H9 (cell line): ENCODE measurements at regions not wholly inside any gene's neighbourhood (a gene's known extent, or its start where the extent isn't known, plus 50 kb on each side); places are given as distances from the start of the nearest gene placed in this dataset.

Source experiments
- DNase-seq: peaks from one replicate; pipeline ENCODE4 v3.0.0-alpha.2; 2017
- H2AFZ ChIP-seq: one replicate; pipeline ENCODE4 v1.6.1; 2013; ENCODE audit warnings: mild to moderate bottlenecking, low read length, control low read depth, moderate library complexity
- H2AK5ac ChIP-seq: 2 replicates; pipeline ENCODE4 v1.6.1; 2013; ENCODE audit warnings: low read length, control low read depth, mixed read lengths; ENCODE audit not compliant: insufficient read length
- H2BK120ac ChIP-seq: one replicate; pipeline ENCODE4 v1.6.1; 2013; ENCODE audit warnings: low read depth, mild to moderate bottlenecking, low read length, control low read depth, inconsistent platforms; ENCODE audit not compliant: poor library complexity, severe bottlenecking
- H2BK12ac ChIP-seq: 2 replicates; pipeline ENCODE4 v1.6.1; 2013; ENCODE audit warnings: low read length, control low read depth, mixed read lengths, low read depth; ENCODE audit not compliant: insufficient read length
- H2BK15ac ChIP-seq: 2 replicates; pipeline ENCODE4 v1.6.1; 2013; ENCODE audit warnings: low read depth, low read length, control low read depth
- H2BK20ac ChIP-seq: one replicate; pipeline ENCODE4 v1.6.1; 2013; ENCODE audit warnings: low read depth, mild to moderate bottlenecking, low read length, control low read depth, inconsistent platforms; ENCODE audit not compliant: poor library complexity, severe bottlenecking
- H2BK5ac ChIP-seq: 2 replicates; pipeline ENCODE4 v1.6.1; 2013; ENCODE audit warnings: low read length, control low read depth, mixed read lengths; ENCODE audit not compliant: insufficient read length
- H3K14ac ChIP-seq: 2 replicates; pipeline ENCODE4 v1.6.1; 2013; ENCODE audit warnings: low read length, control low read depth; ENCODE audit not compliant: insufficient read depth
- H3K18ac ChIP-seq: 2 replicates; pipeline ENCODE4 v1.6.1; 2013; ENCODE audit warnings: low read depth, mild to moderate bottlenecking, mixed read lengths, low read length, control low read depth; ENCODE audit not compliant: insufficient read length
- H3K23ac ChIP-seq: 2 replicates; pipeline ENCODE4 v1.6.1; 2013; ENCODE audit warnings: low read length, control low read depth, mixed read lengths, low read depth; ENCODE audit not compliant: insufficient read length
- H3K23me2 ChIP-seq: 2 replicates; pipeline ENCODE4 v1.6.1; 2013; ENCODE audit warnings: low read depth, mild to moderate bottlenecking, mixed read lengths, low read length, control low read depth; ENCODE audit not compliant: insufficient read length, poor library complexity, severe bottlenecking
- H3K27ac ChIP-seq: 2 replicates; pipeline ENCODE4 v1.5.1; 2013; ENCODE audit warnings: low read length, control low read depth, mixed read lengths, low read depth; ENCODE audit not compliant: insufficient read length
- H3K27me3 ChIP-seq: 2 replicates; pipeline ENCODE4 v1.6.1; 2013; ENCODE audit warnings: low read length, control low read depth, inconsistent platforms; ENCODE audit not compliant: insufficient read depth
- H3K4ac ChIP-seq: 2 replicates; pipeline ENCODE4 v1.6.1; 2013; ENCODE audit warnings: low read depth, mild to moderate bottlenecking, control low read depth, inconsistent platforms, low read length, moderate library complexity
- H3K4me1 ChIP-seq: 2 replicates; pipeline ENCODE4 v1.6.1; 2013; ENCODE audit warnings: low read length, control low read depth, inconsistent platforms; ENCODE audit not compliant: insufficient read depth
- H3K4me2 ChIP-seq: 2 replicates; pipeline ENCODE4 v1.6.1; 2013; ENCODE audit warnings: low read length, control low read depth, mixed read lengths; ENCODE audit not compliant: insufficient read length, insufficient read depth
- H3K56ac ChIP-seq: 2 replicates; pipeline ENCODE4 v1.6.1; 2013; ENCODE audit warnings: low read depth, mild to moderate bottlenecking, mixed read lengths, low read length, control low read depth; ENCODE audit not compliant: insufficient read length
- H3K79me1 ChIP-seq: 2 replicates; pipeline ENCODE4 v1.6.1; 2013; ENCODE audit warnings: low read depth, mild to moderate bottlenecking, moderate library complexity, low read length, control low read depth, inconsistent platforms; ENCODE audit not compliant: insufficient read depth, poor library complexity, severe bottlenecking
- H3K79me2 ChIP-seq: 2 replicates; pipeline ENCODE4 v1.6.1; 2013; ENCODE audit warnings: low read length, control low read depth, inconsistent platforms; ENCODE audit not compliant: insufficient read depth
- H3K9ac ChIP-seq: 2 replicates; pipeline ENCODE4 v1.6.1; 2013; ENCODE audit warnings: low read length, control low read depth, mixed read lengths; ENCODE audit not compliant: insufficient read length; ENCODE audit errors: extremely low read depth
- H3K9me3 ChIP-seq: one replicate; pipeline ENCODE4 v1.6.1; 2013; ENCODE audit warnings: low read depth, low read length, inconsistent platforms; ENCODE audit not compliant: control insufficient read depth
- H3T11ph ChIP-seq: one replicate; pipeline ENCODE4 v1.6.1; 2013; ENCODE audit warnings: mild to moderate bottlenecking, low read length, control low read depth, inconsistent platforms
- H4K20me1 ChIP-seq: one replicate; pipeline ENCODE4 v1.6.1; 2013; ENCODE audit not compliant: control insufficient read depth, insufficient read length, insufficient read depth
- H4K5ac ChIP-seq: 2 replicates; pipeline ENCODE4 v1.6.1; 2013; ENCODE audit warnings: low read depth, mild to moderate bottlenecking, mixed read lengths, low read length, control low read depth; ENCODE audit not compliant: insufficient read length
- H4K8ac ChIP-seq: replicated peaks from 2 replicates; pipeline ENCODE4 v1.6.1; 2013; ENCODE audit warnings: low read length, control low read depth, mixed read lengths, low read depth; ENCODE audit not compliant: insufficient read length
- H4K91ac ChIP-seq: 2 replicates; pipeline ENCODE4 v1.6.1; 2013; ENCODE audit warnings: low read depth, mild to moderate bottlenecking, moderate library complexity, mixed read lengths, low read length, control low read depth; ENCODE audit not compliant: insufficient read length
- H3K27ac Mint-ChIP-seq, 3 experiments: 2 replicates in 2 of 3; 3 replicates in 1 of 3; pipeline ENCODE4 v1.8.0; 2020 to 2021; ENCODE audit warnings: mixed read lengths in 3 of 3, mild to moderate bottlenecking in 1 of 3, moderate library complexity in 1 of 3
- H3K27me3 Mint-ChIP-seq: 2 replicates; pipeline ENCODE4 v1.8.0; 2021; ENCODE audit warnings: low read depth, mild to moderate bottlenecking, moderate library complexity, mixed read lengths
- H3K36me3 Mint-ChIP-seq, 3 experiments: 2 replicates in 2 of 3; 3 replicates in 1 of 3; pipeline ENCODE4 v1.8.0; 2020 to 2021; ENCODE audit warnings: low read depth in 3 of 3, mixed read lengths in 3 of 3; ENCODE audit not compliant: insufficient read depth in 1 of 3
- H3K4me1 Mint-ChIP-seq, 2 experiments: 2 replicates each; pipeline ENCODE4 v1.8.0; 2020; ENCODE audit warnings: mixed read lengths in 2 of 2
- H3K4me3 Mint-ChIP-seq, 2 experiments: 2 replicates in 1 of 2; 3 replicates in 1 of 2; pipeline ENCODE4 v1.8.0; 2020 to 2021; ENCODE audit warnings: mild to moderate bottlenecking in 2 of 2, mixed read lengths in 2 of 2, moderate library complexity in 1 of 2
- H3K9me3 Mint-ChIP-seq, 2 experiments: 2 replicates in 1 of 2; 3 replicates in 1 of 2; pipeline ENCODE4 v1.8.0; 2020; ENCODE audit warnings: mild to moderate bottlenecking in 2 of 2, mixed read lengths in 2 of 2, moderate library complexity in 1 of 2
- WGBS: extraction: QIAGEN DNeasy Blood & Tissue Kit; methylation state at CpG from one replicate; pipeline ENCODE4 v1.1.7; 2013; ENCODE audit warnings: missing lambda C conversion rate, low lambda C conversion rate, mixed read lengths; ENCODE audit not compliant: insufficient read length; ENCODE audit errors: extremely low coverage; 5-methylcytosine and 5-hydroxymethylcytosine counted together
- TF ChIP-seq, protein P1 (sequence below): fragments of 200-600 bp; sonication (generic); conservative IDR thresholded peaks from 3 replicates; pipeline ENCODE4 v1.8.0; 2021; ENCODE audit warnings: antibody characterized with exemption, mild to moderate bottlenecking

DNA sequence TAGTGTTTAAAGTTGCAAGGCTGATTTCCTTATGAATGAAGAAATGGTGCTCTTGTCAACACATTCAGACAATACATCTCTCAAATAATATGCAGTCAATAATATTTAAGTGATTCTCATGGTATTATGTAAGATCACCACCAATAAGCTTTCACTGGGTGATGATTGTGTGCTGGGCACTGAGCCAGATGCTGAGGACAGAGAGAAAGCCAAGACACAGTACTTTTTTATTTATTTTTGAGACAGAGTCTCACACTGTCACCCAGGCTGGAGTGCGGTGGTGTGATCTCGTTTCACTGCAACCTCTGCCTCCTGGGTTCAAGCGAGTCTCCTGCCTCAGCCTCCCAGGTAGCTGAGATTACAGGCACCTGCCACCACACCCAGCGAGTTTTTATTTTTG is 130.6 kb upstream of the LSM8 start:
- no peak overlapping the region for H3K4me3 Mint-ChIP-seq
- no peaks in the 10 kb centered on the region for H3K9me3 ChIP-seq
- no CpG with 5 or more reads among the region's 4 CpGs for WGBS
- H3K27ac Mint-ChIP-seq: no peak overlapping the region
- H2BK5ac ChIP-seq: no peak overlapping the region
- H3K4ac ChIP-seq: no peak overlapping the region
- no peak overlapping the region for H3K9ac ChIP-seq
- no peak overlapping the region for H3K27ac ChIP-seq
- no peak overlapping the region for H3K18ac ChIP-seq
- H4K8ac ChIP-seq: no peak overlapping the region
- H3K14ac ChIP-seq: no peak overlapping the region
- no peak overlapping the region for H2BK120ac ChIP-seq
- H4K20me1 ChIP-seq: no peaks in the 10 kb centered on the region
- H3K79me1 ChIP-seq: no peaks in the 10 kb centered on the region
- H3K27me3 ChIP-seq: no peaks in the 10 kb centered on the region; the same call in 1 of the 2 replicates
- H3T11ph ChIP-seq: no peak overlapping the region
- no peak overlapping the region for H3K56ac ChIP-seq
- H4K91ac ChIP-seq: no peak overlapping the region
- no peak overlapping the region for H2BK20ac ChIP-seq
- no peak overlapping the region for H4K5ac ChIP-seq
- no peak overlapping the region for H2AFZ ChIP-seq
- H3K27me3 Mint-ChIP-seq: no peaks in the 10 kb centered on the region
- H3K9me3 Mint-ChIP-seq: no peaks in the 10 kb centered on the region
- no peaks in the 10 kb centered on the region for H3K36me3 Mint-ChIP-seq
- H3K23me2 ChIP-seq: no peaks in the 10 kb centered on the region
- no peak overlapping the region for H3K23ac ChIP-seq
- H2BK15ac ChIP-seq: no peak overlapping the region
- no peaks in the 10 kb centered on the region for H3K4me1 ChIP-seq
- DNase-seq: no peak
- no peak overlapping the region for H3K4me2 ChIP-seq
- TF ChIP-seq, protein P1, sequence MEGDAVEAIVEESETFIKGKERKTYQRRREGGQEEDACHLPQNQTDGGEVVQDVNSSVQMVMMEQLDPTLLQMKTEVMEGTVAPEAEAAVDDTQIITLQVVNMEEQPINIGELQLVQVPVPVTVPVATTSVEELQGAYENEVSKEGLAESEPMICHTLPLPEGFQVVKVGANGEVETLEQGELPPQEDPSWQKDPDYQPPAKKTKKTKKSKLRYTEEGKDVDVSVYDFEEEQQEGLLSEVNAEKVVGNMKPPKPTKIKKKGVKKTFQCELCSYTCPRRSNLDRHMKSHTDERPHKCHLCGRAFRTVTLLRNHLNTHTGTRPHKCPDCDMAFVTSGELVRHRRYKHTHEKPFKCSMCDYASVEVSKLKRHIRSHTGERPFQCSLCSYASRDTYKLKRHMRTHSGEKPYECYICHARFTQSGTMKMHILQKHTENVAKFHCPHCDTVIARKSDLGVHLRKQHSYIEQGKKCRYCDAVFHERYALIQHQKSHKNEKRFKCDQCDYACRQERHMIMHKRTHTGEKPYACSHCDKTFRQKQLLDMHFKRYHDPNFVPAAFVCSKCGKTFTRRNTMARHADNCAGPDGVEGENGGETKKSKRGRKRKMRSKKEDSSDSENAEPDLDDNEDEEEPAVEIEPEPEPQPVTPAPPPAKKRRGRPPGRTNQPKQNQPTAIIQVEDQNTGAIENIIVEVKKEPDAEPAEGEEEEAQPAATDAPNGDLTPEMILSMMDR: no peak
- H3K79me2 ChIP-seq: no peaks in the 10 kb centered on the region
- H2BK12ac ChIP-seq: no peak overlapping the region
- H2AK5ac ChIP-seq: no peak overlapping the region
- H3K4me1 Mint-ChIP-seq: peaks cover 0 to 4% of the 10 kb centered on the region in 2 experiments; a peak in 3 of 4 replicates
